ENCODE measurements at regions not wholly inside any gene's neighbourhood (a gene's known extent, or its start where the extent isn't known, plus 50 kb on each side); places are given as distances from the start of the nearest gene placed in this dataset.
"Not testable (repeated sequence)": the region's sequence is repeated elsewhere in the genome, so short reads cannot be mapped to it uniquely, and the experiment has no call there.

GRCh38 chr2:106333253-106333873 lies 134.8 kb downstream of the RGPD3 start:
- CTCF ChIA-PET (ENCODE audit: partially characterized antibody), result interaction anchor here (0.7 to 1.4 kb wide), 3 partner anchors 8 to 30 kb away, joined by 3 to 4 read pairs (median 4); no protein-coding TSS in a partner anchor
- H4K91ac ChIP-seq (replicated peaks; ENCODE audit: insufficient read length, low read length); H3K18ac ChIP-seq (ENCODE audit: extremely low read depth, low read length); H3K4me1 ChIP-seq (replicated peaks in 1 of 4; ENCODE audit: control insufficient read depth in 3 of 4, insufficient read depth in 4 of 4, low read length in 3 of 4); H3K27me3 ChIP-seq (replicated peaks in 1 of 4; ENCODE audit: control insufficient read depth in 3 of 4, extremely low read depth in 1 of 4, insufficient read depth in 3 of 4, low read length in 3 of 4); H3K23ac ChIP-seq (ENCODE audit: insufficient read length); H3K79me1 ChIP-seq (ENCODE audit: low read depth, low read length); H2BK12ac ChIP-seq (ENCODE audit: low read depth, low read length); POLR2A ChIA-PET (ENCODE audit: partially characterized antibody); H4K5ac ChIP-seq (ENCODE audit: insufficient read length, low read depth, low read length); H2AK5ac ChIP-seq (ENCODE audit: low read depth, low read length); H3K23me2 ChIP-seq (ENCODE audit: low read depth, low read length); H4K8ac ChIP-seq (ENCODE audit: extremely low read depth, insufficient read depth, low read length); FAIRE-seq; DNase-seq (ENCODE audit: low read depth in 1 of 2, low spot score in 2 of 2); H4K20me1 ChIP-seq (replicated peaks in 1 of 2; ENCODE audit: control insufficient read depth in 1 of 2, insufficient read depth in 2 of 2, low read length in 2 of 2); H3K36me3 ChIP-seq (ENCODE audit: control insufficient read depth in 2 of 4, insufficient read depth in 4 of 4, low read length in 3 of 4); H3K56ac ChIP-seq (replicated peaks; ENCODE audit: insufficient read length, low read depth, low read length); H2BK120ac ChIP-seq (replicated peaks; ENCODE audit: low read depth, low read length); H3K9me3 ChIP-seq (ENCODE audit: insufficient read depth in 2 of 2, low read depth in 1 of 2, low read length in 1 of 2); H3K27ac ChIP-seq (ENCODE audit: low read depth, low read length); H2AFZ ChIP-seq (ENCODE audit: low read length); H3K4me3 ChIP-seq (ENCODE audit: extremely low read depth in 1 of 4, insufficient read depth in 2 of 4, low read depth in 3 of 4, low read length in 4 of 4); H2BK15ac ChIP-seq (ENCODE audit: low read length); H2BK5ac ChIP-seq (ENCODE audit: low read depth, low read length); H3K79me2 ChIP-seq (ENCODE audit: control insufficient read depth in 1 of 2, insufficient read depth in 2 of 2, low read length in 2 of 2); H3K9ac ChIP-seq (replicated peaks in 1 of 4; ENCODE audit: extremely low read depth in 1 of 4, low read depth in 3 of 4, low read length in 3 of 4); H3K4me2 ChIP-seq (ENCODE audit: insufficient read depth in 1 of 2, low read depth in 2 of 2, low read length in 2 of 2); H2BK20ac ChIP-seq (ENCODE audit: low read length); H3K4ac ChIP-seq (replicated peaks; ENCODE audit: insufficient read length, low read depth, low read length); H3K14ac ChIP-seq (ENCODE audit: insufficient read length): not testable (repeated sequence)
- WGBS, 2 experiments (ENCODE audit: extremely low coverage in 1 of 2, insufficient coverage in 1 of 2, insufficient read length in 1 of 2, insufficient replicate concordance in 2 of 2, low coverage in 1 of 2, low lambda C conversion rate in 2 of 2, missing lambda C conversion rate in 1 of 2), result 90% methylated on average over 10 of the region's 10 CpGs; no CpG with 5 or more reads in 1 of the 2 experiments
